B cell (primary cell): ENCODE measurements at regions not wholly inside any gene's neighbourhood (a gene's known extent, or its start where the extent isn't known, plus 50 kb on each side); places are given as distances from the start of the nearest gene placed in this dataset.

Experiments
- CTCF ChIP-seq: fragments of 200-600 bp; IDR thresholded peaks from one replicate; pipeline ENCODE4 v1.8.0; 2022; ENCODE audit warnings: antibody characterized with exemption, mild to moderate bottlenecking
- EZH2 ChIP-seq: IDR thresholded peaks from 2 replicates; pipeline ENCODE4 v1.6.1; 2012; ENCODE audit warnings: borderline replicate concordance, low read depth, mild to moderate bottlenecking, moderate library complexity, low read length; ENCODE audit not compliant: insufficient read depth, poor library complexity, severe bottlenecking

GRCh38 chr1:51044834-51045233 lies 57.2 kb upstream of the C1orf185 start:
- TF ChIP-seq CTCF (peak; percentile 49), EZH2 (no peak)
